Activated CD8-positive, alpha-beta memory T cell treated with anti-CD3 and anti-CD28 coated beads, Interleukin-2, amount 50 U/mL, for 48 hours (primary cell): ENCODE measurements at regions not wholly inside any gene's neighbourhood (a gene's known extent, or its start where the extent isn't known, plus 50 kb on each side); places are given as distances from the start of the nearest gene placed in this dataset.

Experiments
- DNase-seq: peaks from one replicate; pipeline ENCODE4 v3.0.0-alpha.2; 2020

DNA sequence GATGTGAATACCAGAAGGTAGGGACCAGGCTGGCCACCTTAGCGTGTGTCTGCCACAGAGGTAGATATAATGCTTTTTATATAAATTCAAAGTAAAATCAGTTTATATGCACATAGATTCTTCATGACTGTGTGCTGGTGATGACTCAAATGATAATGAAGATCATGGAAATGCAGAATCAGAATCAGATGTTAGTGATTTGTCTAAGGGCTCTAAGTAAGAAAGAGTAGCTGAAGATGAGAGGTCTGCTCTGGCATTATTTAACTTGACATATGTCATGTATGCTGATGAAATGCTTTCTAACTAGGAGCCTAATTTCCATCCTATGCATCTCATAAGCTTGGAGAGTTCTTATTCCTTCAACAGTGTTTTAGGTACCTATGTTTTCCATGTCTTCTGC is 50.3 kb upstream of the DPH6 start:
- DNase-seq: no peak

DNA sequence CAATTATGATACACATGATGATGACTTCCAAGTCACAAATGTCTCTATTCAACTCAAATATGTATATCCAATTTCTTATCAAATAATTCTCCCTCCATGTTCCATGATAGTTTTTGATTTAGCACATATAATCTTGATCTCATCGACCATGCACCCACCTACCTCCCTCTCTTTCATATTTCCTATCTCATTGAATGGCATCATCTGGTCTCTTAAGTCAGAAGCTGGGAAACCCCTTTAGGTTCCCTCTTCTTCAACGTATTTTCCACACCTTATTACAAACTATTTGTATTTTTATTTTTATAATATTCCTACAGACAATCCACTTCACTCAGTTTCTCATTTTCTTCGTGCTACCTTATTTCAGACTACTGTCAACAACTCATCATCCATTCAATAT is 56.9 kb upstream of the DPH6 start:
- no peak for DNase-seq

DNA sequence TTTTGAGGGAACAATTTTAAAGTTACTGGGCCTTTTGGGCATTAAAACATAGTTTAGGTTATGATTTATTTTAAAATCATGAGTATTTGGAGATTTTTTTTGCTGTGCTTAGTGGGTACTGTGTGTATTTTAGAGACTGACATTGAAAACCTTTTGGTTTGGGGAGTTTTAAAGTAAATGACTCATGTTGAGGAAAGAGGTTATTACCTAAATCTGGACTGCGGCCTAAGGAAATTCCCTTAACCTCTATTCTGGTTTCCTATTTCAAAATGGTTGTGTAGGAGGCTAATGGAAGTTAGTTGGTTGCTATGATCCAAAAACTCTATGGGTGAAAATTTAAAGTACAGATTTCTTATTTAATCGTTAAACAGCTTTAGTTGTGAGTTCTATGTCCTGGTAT is 57.3 kb upstream of the DPH6 start:
- no peak for DNase-seq

DNA sequence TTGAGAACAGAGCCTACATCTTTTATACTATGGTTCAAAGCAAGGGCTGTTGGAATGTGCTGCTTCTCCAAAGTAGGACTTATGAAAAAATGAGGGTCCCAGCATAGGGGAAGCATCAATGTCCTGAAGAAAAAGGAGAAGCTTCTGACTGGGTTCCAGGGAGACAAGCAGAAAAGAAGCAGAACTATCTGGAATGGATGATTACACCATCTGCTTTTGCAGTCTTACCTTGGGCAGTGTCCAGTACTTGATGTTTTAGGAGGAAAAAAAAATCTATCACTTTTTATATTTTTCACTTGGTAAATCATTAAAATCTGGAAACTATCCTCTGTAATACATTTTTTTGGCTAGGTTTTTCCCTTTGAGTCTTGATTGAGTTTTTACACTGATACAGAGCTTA is 57.9 kb upstream of the DPH6 start:
- no peak for DNase-seq

DNA sequence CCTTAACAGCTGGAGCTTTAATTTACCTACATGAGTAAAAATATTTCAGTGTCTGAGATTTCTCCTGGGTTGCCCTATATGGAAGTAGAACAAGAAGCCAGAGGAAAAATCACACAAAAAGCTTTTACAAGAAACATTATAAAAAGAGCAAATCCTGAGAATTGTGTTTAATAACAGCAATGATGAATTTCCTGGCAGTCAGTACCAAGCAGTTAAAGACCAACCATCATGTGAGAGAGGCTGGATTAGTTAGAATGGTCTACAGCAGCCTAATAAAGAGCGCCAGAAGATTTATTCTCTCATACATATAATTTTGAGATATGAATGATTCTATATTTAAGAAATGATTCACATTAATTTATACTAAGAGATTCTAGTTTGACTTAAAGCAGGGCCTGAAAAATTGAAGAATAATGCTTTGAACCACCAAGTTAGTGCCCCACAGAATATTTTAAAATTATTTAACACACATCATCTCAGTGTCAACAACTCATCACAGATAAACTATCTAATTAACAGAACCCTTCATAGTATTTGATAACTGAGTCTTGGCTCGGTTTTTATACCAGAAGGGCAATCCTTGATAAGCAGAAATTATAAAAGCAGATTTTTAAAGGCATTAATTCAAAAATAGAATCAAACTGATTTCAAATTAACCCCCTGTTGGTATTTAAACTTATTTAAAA is 59.9 kb upstream of the DPH6 start:
- no peak for DNase-seq

DNA sequence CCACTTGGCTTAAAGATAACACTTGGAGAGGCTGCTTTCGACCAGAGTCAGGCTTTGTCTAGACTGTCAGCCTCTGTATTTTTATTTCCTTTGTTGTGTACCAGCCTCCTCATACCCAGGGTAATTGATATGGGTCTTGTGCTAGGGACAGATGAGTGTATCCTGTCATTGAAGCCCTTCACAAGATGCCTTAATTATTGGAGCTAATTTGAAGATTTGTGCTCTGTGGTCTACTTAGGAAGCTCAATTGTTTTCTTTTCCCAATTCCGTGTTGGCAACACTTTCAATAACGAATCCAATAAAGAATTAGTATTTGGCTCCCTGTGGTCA is 60.5 kb upstream of the DPH6 start:
- no peak for DNase-seq

DNA sequence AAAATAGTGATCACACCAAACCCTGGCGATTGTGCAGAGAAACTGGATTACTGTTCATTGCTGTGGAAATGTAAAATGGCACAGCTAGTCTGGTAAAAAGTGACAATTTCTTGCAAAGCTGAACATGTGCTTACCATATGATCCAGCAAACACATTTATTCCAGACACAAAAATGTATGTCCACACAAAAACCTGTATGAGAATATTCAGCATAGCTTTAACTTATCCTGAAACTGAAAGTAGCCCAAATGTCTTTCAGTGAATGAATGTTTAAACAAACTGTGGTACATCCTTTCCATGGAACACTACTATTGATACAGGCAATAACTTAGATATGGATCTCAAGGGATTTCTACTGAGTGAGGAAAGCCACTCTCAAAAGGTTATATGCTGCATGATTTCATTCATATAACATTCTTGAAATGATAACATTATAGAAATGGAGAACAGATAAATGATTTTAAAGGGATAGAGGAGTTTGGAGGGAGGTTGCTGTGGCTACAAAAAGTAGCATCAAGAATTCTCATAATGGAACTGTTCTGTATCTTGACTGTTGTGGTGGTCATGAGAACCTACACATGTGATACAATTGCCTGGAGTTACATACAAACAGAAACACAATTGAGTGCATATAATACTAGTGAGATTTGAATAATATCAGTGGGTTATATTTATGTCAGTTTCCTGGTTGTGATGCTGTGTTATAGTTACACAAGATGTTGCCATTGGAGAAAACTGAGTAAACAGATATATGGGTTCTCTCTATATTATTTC is 70.7 kb upstream of the DPH6 start:
- no peak for DNase-seq

DNA sequence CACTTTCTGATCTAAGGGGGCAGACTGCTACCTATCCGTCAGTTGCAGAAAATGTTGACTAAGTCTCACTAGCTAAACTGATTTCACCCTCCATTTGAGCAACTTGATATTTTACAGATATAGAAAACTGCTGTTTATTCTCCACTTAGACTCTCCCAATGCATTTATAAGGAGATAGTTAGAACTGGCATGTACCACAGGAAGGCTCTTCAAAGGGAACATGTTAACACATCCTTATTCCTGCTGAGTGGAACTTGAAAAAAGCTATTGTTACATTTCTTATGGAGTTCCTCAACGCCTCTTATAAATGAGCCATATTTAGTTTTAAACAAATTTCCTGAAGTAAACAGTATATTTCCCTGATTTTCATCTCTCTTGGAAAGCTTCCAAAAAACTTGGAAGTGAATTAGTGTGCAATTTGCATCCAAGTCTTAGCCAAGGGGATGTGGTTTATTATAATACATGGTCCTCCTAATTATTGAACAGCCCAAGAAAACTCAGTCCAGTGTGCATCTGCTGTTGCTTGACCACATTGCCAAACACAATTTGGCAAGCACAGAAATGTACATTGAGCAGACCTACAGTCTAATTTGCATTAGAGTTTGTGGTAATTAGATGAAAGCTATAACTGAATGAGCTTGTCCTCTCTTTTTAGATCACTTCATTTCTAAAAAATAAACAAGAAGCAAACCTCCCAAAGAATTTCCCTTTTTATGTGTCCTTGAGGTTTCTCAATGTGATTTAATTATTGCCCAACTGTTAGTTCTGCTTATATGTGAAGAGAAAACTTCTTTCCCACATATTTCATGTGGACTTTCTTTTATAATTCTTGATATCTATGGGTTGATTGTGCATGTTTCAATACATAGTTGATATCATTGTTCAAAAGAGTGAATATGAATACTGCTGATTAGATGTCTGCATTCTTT is 72.6 kb upstream of the DPH6 start:
- DNase-seq: no peak

DNA sequence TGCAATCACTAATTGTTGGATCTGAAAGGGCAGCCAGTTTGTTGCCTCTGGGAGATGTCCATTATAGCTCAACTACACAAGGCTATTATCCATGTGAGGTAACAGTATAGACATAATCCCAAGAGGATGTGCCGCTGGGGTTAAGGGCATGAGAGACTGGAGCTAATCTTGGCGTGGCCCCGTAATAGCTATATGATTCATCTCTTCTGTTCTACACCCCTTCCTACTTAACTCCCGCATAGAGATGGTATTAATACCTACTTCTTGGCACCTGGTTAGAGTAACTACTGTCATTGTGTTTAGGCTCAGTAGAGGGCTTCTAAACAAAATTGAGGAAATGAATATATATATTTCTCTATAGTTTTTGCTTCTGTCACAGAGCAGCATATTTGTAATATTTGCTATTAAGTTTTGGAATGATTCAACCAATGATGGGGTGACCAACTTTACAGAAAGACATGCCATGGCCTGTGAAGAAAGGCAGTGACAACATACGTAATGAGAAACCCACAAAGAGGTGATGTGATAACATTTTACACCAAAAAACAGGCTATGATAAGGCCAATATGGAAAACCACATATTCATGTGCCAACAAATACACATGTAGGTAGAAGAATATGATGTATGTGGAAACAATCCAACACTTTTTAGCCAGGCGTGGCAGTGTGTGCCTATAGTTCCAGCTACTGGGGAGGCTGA is 76.8 kb upstream of the DPH6 start:
- DNase-seq: no peak

DNA sequence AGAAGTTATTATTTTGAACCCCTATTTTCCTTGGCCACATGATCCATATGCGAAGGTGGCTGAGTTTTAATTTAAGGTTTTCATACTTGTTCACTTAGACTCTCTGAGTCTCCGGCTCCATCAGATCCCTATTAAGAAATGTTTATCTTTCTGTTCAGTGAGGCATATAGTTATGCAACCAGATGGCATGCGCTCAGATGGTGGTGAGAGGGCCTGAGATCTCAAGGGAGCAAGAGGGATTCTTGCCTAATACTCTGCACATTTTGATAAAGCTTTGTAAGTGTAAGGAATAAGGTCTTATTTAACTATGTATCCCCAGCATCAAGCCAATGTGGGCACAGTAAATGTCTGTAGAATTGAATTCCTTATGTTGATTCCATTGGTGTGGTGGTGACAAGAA is 78.9 kb upstream of the DPH6 start:
- no peak for DNase-seq

DNA sequence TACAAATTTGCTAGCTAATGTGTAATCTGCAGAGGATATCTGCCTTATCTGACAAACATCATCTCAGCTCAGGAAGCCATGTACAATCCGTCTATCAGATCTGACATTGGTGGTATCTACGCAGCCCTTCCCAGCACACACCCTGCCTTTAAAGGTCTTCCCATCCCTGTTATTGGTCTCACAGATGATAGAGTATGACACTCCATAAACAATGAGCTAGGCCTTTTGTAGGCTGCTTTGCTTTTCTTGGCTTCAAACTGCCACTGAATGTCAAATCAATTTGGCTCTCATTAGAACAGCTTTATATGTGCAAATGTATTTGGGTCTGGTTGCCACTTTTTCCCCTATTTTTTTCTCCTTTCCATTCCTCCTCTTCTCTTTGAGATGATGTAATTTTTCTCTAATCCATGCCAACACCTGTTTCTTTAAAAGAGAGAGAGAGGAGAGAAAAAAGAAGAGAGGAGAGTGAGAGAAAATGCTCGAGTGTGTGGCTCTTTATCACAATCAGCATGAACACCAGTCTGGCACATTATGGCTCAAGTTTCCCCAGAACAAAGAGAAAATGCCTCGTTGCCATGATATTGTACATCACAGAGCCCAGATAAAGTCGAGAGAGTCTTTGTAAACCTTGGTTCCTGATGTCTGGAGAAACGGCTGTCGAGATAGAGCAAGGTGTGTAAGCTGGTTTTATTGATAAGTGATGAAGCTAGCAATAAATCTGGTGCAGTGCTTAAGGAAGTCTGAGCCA is 80.8 kb upstream of the DPH6 start:
- DNase-seq: no peak

DNA sequence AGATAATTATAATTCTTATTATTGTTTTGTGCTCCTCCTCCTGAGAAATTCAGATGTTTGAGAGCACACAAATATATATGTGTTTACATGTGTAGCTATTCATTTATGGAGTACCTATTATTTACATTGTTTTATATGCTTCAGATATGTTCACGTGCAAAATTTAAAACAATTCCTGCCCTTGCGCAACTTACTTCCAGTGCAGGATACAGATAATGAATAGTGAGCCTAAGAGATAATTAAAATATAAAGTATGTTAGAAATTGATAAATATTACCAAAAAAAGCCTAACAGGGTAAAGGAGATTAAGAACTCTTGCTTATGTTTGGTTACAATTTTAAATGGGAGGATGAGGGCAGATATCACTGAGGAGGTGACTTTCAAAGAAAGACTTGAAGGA is 81.7 kb upstream of the DPH6 start:
- no peak for DNase-seq

DNA sequence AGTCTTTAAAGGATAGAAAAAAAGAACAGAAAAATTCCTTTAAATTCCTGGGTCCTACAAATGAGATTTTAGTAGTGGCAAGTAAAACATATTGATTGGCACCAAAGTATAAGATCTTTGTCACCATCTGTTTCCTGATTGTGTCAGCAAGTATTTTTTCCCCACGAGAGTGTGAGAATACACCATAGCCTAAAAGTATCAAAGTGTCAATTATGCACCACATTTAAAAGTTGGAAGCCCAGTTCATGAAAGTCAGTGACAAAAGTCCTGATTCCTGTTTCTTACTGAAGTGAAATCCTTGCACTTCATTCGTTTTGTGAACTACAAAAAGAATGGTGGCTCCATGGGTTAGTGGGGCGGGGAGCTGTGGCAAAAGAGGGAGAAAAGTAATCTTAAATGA is 83.8 kb upstream of the DPH6 start:
- DNase-seq: no peak

DNA sequence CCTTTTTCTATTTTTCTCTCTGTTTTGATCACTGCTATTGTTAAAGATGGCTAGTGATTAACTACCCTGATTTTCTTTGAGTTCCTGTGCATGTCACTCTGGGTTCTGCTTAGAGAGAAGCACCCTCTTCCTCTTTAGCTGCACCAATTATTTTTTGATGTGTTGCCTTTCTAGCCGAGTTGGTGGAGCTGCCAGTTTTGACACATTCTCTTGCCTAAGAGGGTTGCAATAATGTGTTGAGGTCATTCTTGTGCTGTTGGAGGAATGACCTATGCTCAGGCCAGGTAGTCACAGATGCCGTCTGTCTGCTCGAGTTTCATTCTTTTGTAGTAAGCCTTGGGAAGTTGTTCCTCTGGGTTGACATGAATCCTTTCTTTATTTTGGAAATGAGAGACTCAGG is 84.6 kb upstream of the DPH6 start:
- DNase-seq: no peak

DNA sequence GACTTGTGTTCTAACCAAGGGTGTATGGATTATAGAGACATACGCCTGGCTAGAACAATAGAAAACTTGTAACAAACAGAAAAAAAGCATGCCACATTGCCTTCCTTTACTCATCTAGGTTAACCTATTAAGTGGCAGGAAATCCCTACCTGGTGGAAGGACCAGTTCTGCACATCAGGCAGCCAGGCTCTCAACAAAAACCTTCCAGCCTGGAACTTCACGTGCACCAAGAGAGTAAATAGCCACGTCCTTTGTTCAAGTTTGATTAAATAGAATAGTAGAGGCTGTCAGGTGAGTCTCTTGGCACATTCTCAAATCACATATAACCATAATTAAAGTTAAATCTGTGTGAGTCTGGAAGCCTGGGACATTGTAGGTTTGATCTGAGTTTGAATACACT is 85.0 kb upstream of the DPH6 start:
- DNase-seq: no peak

DNA sequence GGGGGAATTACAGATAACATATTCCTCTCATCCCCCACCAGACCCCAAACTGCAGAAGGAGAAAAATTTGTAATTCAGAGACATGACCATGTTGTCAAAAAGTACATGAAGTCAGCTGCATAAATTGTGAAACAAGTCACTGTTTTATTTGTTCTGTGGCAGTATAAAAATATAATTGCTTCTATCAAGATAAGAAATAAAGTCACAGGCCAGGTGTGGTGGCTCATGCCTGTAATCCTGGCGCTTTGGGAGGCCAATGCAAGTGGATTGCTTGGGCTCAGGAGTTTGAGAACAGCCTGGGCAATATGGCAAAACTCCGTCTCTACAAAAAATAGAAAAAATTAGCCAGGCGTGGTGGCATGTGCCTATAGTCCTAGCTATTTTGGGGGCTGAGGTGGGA is 87.7 kb upstream of the DPH6 start:
- DNase-seq: no peak

DNA sequence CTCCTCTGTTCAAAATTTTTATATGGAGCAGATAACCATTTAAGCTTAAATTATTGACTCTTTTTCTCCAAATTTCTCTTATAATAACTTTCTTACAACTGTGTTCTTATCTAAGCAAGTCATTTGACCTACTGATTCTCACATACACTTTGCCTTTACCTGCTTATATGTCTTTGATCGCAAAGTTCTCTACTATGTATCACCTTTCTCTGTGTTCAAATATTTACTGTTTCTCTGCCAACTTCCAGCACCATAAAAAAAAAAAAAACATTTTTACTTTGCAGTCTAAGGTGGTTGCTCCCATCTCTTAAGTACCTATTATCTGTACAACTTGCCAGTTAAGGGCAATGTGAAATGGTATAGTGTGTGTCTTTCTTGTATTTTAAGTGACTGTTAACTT is 100.8 kb upstream of the DPH6 start:
- no peak for DNase-seq

DNA sequence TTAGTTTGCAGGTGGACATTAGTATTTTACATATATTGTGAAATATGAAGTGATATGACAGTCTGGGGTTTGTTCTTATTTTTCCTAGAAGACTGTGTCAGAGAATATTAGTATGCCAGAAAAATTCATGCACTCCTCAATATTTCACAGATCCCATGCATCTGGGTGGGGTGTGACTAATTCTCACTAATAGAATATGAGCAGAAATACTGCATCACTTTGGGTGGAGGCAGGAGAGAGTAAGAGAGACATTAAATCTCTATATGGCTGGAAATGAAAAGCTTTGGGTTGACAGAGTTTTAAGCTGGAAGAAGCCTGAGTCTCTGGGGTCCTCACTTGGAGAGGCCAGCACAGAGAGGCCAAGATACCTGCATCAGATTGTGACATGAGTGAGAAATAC is 101.3 kb upstream of the DPH6 start:
- no peak for DNase-seq

DNA sequence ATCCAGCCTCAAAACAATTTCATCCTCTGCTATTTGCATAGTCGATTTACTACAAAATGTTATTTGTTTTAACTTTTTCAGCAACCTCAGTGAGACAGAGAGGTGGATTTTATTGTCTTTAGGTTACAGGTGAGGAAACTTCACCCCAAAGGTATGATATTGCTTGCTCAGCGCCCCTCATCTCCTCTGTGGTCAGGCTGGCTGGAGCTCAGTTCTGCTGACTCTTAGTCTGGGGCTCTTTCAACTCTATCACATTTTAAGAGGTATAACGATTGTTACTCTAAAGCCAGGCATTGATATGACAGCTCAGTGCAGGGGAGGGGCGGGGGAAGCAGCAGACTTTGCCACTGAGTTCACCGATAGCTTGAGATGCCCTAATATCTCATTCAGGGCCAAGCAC is 103.0 kb upstream of the DPH6 start:
- DNase-seq: no peak

DNA sequence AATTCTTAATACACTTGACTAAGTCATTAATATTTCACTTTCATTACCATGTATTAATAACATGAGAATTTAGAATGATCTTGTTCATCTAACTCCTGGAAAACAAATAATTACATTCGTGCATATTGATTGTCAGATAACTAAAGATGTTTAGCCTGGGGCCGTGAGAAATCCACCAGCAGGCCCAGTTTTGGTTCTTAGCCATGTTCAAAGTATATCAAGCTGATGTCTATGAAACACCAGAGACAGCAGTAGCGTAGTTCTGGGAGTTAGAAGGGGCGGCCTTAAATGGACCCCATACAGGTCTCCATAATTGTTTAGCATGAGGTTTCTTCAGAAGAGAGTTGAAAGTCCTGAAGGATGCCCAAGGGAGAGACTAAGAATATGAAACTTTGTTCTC is 103.6 kb upstream of the DPH6 start:
- no peak for DNase-seq

DNA sequence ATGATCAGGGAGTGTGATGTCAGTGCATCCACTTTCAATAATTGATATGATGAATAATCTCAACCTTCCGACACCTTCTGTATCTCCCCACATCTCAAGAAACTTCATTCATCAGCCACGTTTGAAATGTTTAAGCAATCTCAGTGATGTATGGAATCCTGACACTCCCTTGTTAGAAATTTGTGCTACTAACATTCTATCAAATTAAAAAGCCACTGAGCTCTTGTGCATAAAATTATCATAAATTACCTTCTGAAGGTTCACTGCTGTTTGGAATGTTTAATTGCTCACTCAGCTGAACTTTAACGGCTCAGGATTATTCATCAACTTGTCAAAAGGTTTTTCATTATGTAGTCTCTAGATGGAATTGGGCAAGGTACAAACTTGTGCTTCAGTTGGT is 108.4 kb upstream of the DPH6 start:
- no peak for DNase-seq

DNA sequence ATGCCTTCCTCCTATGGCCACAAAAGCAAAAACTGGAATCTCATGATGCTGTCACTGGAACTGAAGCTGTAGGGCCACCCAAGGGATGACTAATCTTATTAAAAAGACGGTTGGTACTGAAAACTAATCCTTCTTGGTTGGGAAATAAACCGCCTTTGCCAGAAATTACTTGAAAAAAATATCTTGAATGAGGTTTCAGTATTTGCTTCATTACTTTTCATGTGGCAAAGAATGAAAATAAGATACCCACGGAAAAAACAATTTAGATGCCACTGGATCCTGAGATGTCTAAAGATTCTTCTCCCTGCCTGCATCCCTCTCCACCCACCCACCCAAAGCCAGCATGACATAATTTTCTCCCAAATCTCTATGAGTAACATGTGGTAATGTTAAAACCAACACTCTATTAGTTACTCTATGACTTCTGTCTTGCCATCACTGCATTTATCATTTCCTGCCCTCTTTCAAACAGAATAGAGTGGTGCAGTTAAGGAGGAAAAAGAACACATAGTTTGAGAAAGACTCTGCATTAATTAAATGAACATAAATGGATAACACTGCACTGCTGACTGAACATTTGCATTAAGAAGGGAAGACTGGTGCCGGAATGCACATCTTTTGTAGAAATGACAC is 111.8 kb upstream of the DPH6 start:
- no peak for DNase-seq
